GM23248 (cell line): ENCODE measurements at regions not wholly inside any gene's neighbourhood (a gene's known extent, or its start where the extent isn't known, plus 50 kb on each side); places are given as distances from the start of the nearest gene placed in this dataset.

Source experiments
- EZH2 ChIP-seq: fragments of 200-600 bp; sonication (generic); IDR thresholded peaks from 2 replicates; pipeline ENCODE4 v1.6.1; 2018; ENCODE audit warnings: antibody characterized with exemption, mild to moderate bottlenecking; ENCODE audit not compliant: insufficient read depth, poor library complexity, severe bottlenecking
- EZH2phosphoT487 ChIP-seq: fragments of 200-600 bp; sonication (generic); IDR thresholded peaks from 2 replicates; pipeline ENCODE4 v1.6.1; 2018; ENCODE audit warnings: antibody characterized with exemption, moderate library complexity, mild to moderate bottlenecking, low read depth; ENCODE audit not compliant: insufficient read depth

GRCh38 chr17:33390479-33391176 lies 97.5 kb upstream of the ASIC2 start:
- TF ChIP-seq EZH2 (no peak), EZH2phosphoT487 (no peak)
